ENCODE measurements at regions not wholly inside any gene's neighbourhood (a gene's known extent, or its start where the extent isn't known, plus 50 kb on each side); places are given as distances from the start of the nearest gene placed in this dataset.

GRCh38 chr6:113449051-113449450 is 408.1 kb upstream of the MARCKS start:
- no peak overlapping the region for H3K4me3 Mint-ChIP-seq
- no peak for DNase-seq
- H3K9me3 Mint-ChIP-seq: no peaks in the 10 kb centered on the region; the same call in 1 of the 2 replicates
- TF ChIP-seq, protein P1, sequence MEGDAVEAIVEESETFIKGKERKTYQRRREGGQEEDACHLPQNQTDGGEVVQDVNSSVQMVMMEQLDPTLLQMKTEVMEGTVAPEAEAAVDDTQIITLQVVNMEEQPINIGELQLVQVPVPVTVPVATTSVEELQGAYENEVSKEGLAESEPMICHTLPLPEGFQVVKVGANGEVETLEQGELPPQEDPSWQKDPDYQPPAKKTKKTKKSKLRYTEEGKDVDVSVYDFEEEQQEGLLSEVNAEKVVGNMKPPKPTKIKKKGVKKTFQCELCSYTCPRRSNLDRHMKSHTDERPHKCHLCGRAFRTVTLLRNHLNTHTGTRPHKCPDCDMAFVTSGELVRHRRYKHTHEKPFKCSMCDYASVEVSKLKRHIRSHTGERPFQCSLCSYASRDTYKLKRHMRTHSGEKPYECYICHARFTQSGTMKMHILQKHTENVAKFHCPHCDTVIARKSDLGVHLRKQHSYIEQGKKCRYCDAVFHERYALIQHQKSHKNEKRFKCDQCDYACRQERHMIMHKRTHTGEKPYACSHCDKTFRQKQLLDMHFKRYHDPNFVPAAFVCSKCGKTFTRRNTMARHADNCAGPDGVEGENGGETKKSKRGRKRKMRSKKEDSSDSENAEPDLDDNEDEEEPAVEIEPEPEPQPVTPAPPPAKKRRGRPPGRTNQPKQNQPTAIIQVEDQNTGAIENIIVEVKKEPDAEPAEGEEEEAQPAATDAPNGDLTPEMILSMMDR (IDR thresholded peaks at IDR 0.05): no peak
- H3K4me1 Mint-ChIP-seq (ENCODE audit: low read depth): peaks cover 39% of the 10 kb centered on the region
- H3K27ac Mint-ChIP-seq: peak overlapping the region; percentile 58; the same call in 1 of the 2 replicates
- no peaks in the 10 kb centered on the region for H3K36me3 Mint-ChIP-seq (ENCODE audit: low read depth)
- no peaks in the 10 kb centered on the region; the same call in 1 of the 2 replicates for H3K27me3 Mint-ChIP-seq (ENCODE audit: insufficient read depth)

DNA sequence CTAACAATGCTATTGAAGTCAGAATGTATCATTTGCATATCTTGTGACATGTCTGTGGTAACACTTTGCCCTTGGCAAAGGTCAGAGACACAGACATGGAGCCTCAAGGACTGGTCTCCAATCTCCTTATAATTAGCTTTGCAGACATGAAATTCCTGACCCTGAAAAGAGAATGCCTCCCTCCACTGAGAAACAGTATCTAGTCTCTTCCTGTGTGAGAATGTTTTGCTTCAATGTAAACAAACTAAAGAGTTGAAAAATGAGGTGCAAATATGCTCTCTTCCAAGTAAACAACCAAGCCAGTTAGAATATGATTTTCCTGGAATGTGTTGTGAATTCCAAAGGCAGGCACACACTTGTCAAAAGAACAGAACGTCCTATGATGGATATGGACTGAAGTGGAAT is 407.1 kb upstream of the MARCKS start:
- TF ChIP-seq, protein P1 (IDR thresholded peaks at IDR 0.05): no peak
- no peak for DNase-seq
- Mint-ChIP-seq H3K27ac (no peak overlapping the region), H3K27me3 (ENCODE audit: insufficient read depth) (no peaks in the 10 kb centered on the region; the same call in 1 of the 2 replicates), H3K4me3 (no peak overlapping the region), H3K4me1 (ENCODE audit: low read depth) (peaks cover 39% of the 10 kb centered on the region), H3K9me3 (no peaks in the 10 kb centered on the region; the same call in 1 of the 2 replicates), H3K36me3 (ENCODE audit: low read depth) (no peaks in the 10 kb centered on the region)

GRCh38 chr6:113451049-113451448 is 406.1 kb upstream of the MARCKS start:
- Mint-ChIP-seq H3K4me1 (ENCODE audit: low read depth) (peaks cover 40% of the 10 kb centered on the region), H3K4me3 (no peak overlapping the region), H3K27ac (no peak overlapping the region), H3K27me3 (ENCODE audit: insufficient read depth) (no peaks in the 10 kb centered on the region; the same call in 1 of the 2 replicates), H3K36me3 (ENCODE audit: low read depth) (no peaks in the 10 kb centered on the region), H3K9me3 (no peaks in the 10 kb centered on the region)
- no peak for DNase-seq
- TF ChIP-seq, protein P1 (IDR thresholded peaks at IDR 0.05): no peak

DNA sequence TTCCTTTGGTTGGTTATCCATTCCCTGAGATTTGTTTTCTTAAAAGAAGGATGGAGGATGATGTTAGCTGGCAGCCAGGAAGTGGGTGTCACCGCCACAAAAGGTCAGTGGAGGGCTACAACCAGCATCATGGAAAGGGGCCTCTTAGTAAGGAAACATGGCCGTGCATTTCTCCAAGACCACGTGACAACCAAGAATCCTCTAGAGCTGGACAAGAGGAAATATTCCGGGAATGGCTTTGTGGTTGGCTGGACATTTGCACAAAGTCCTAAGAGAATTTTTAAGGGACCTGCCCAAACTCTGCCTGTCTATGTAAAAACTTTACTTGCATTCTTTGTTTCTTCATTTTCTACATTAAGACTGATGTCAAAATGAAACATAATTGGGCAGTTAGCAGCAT is 399.9 kb upstream of the MARCKS start:
- H3K27ac Mint-ChIP-seq: peak overlapping the region; percentile 81
- no peaks in the 10 kb centered on the region; the same call in 1 of the 2 replicates for H3K27me3 Mint-ChIP-seq (ENCODE audit: insufficient read depth)
- DNase-seq: peak; percentile 73
- TF ChIP-seq, protein P1 (IDR thresholded peaks at IDR 0.05): no peak
- H3K4me3 Mint-ChIP-seq: peak overlapping the region; percentile 38
- H3K36me3 Mint-ChIP-seq (ENCODE audit: low read depth): peaks cover 6% of the 10 kb centered on the region; the same call in 1 of the 2 replicates
- H3K9me3 Mint-ChIP-seq: no peaks in the 10 kb centered on the region
- peaks cover 36% of the 10 kb centered on the region for H3K4me1 Mint-ChIP-seq (ENCODE audit: low read depth)

- peak overlapping the region; percentile 34 for H3K27ac Mint-ChIP-seq
- no peak for DNase-seq
- H3K9me3 Mint-ChIP-seq: no peaks in the 10 kb centered on the region
- peaks cover 6% of the 10 kb centered on the region; the same call in 1 of the 2 replicates for H3K36me3 Mint-ChIP-seq (ENCODE audit: low read depth)
- peaks cover 36% of the 10 kb centered on the region for H3K4me1 Mint-ChIP-seq (ENCODE audit: low read depth)
- H3K4me3 Mint-ChIP-seq: no peak overlapping the region
- no peaks in the 10 kb centered on the region; the same call in 1 of the 2 replicates for H3K27me3 Mint-ChIP-seq (ENCODE audit: insufficient read depth)
- TF ChIP-seq, protein P1 (IDR thresholded peaks at IDR 0.05): no peak
Observed at GRCh38 chr6:113457751-113458150, 399.4 kb upstream of the MARCKS start.

Measured in HFFc6 (cell line).